GM12878 (cell line): ENCODE measurements at regions not wholly inside any gene's neighbourhood (a gene's known extent, or its start where the extent isn't known, plus 50 kb on each side); places are given as distances from the start of the nearest gene placed in this dataset.

Experiments used
- ATAC-seq: fragments of 200-7000 bp; cut with Tn5 transposase; 3 replicates; pipeline ENCODE4 v1.9.1; 2020; ENCODE audit warnings: mild to moderate bottlenecking, moderate library complexity
- BruUV-seq: library from RNA; stranded (reverse); fragments of 400-500 nt; replicated peaks from 2 replicates; lab custom pipeline; 2021; lab: Mats Ljungman, UMichigan
- CTCF ChIA-PET: fragments of 300-600 bp; sonication (Branson Sonifier 250); formaldehyde crosslinking; extraction: SDS; loops from one replicate; lab custom pipeline; 2021; ENCODE audit warnings: inconsistent platforms; lab: Yijun Ruan, JAX
- POLR2A ChIA-PET: fragments of 350-600 bp; formaldehyde crosslinking; extraction: SDS; loops from one replicate; lab custom pipeline; 2021; ENCODE audit warnings: inconsistent platforms; lab: Charles Lee
- RAD21 ChIA-PET: fragments of 300-600 bp; sonication (Branson Sonifier 250); formaldehyde crosslinking; loops from one replicate; lab custom pipeline; 2023; ENCODE audit warnings: antibody characterized with exemption; ENCODE audit not compliant: unreplicated experiment; lab: Charles Lee
- SMC1A ChIA-PET: fragments of 300-600 bp; sonication (Branson Sonifier 250); formaldehyde crosslinking; loops from one replicate; lab custom pipeline; 2023; ENCODE audit not compliant: unreplicated experiment, uncharacterized antibody; lab: Charles Lee
- DNase-seq: peaks from one replicate; pipeline ENCODE4 v3.0.0-alpha.2; 2011; ENCODE audit warnings: low read depth, low spot score
- FAIRE-seq: peaks from 3 replicates; lab custom pipeline; 2011; peaks lifted over from hg19 to GRCh38; lab: Jason Lieb, UNC
- H2AFZ ChIP-seq: 2 replicates; pipeline ENCODE4 v1.6.0; 2011; ENCODE audit warnings: low read depth, low read length, control low read depth; ENCODE audit not compliant: control insufficient read depth
- H3K27ac ChIP-seq: 2 replicates; pipeline ENCODE4 v1.5.1; 2011; ENCODE audit warnings: control low read depth; ENCODE audit not compliant: control insufficient read depth, insufficient read depth
- H3K27me3 ChIP-seq, 2 experiments: replicated peaks in 1 of 2; 2 replicates each; pipeline versions ENCODE4 v1.6.0 to v1.6.1; 2011; ENCODE audit warnings: low read length in 1 of 2; ENCODE audit not compliant: control insufficient read depth in 2 of 2, insufficient read depth in 2 of 2
- H3K36me3 ChIP-seq, 2 experiments: 2 replicates each; pipeline ENCODE4 v1.5.1; 2011; ENCODE audit warnings: low read length in 1 of 2; ENCODE audit not compliant: control insufficient read depth in 2 of 2, insufficient read depth in 2 of 2
- H3K4me1 ChIP-seq: 2 replicates; pipeline ENCODE4 v1.6.1; 2011; ENCODE audit warnings: mild to moderate bottlenecking, low read length, moderate library complexity, mixed read lengths; ENCODE audit not compliant: control insufficient read depth, insufficient read depth
- H3K4me2 ChIP-seq: 2 replicates; pipeline ENCODE4 v1.6.0; 2011; ENCODE audit warnings: control low read depth; ENCODE audit not compliant: control insufficient read depth, insufficient read depth
- H3K4me3 ChIP-seq: fragments of 200-600 bp; sonication (generic); 2 replicates; pipeline ENCODE4 v1.5.1; 2016
- H3K79me2 ChIP-seq: 2 replicates; pipeline ENCODE4 v1.6.0; 2011; ENCODE audit warnings: low read length; ENCODE audit not compliant: control insufficient read depth, insufficient read depth
- H3K9ac ChIP-seq: 2 replicates; pipeline ENCODE4 v1.8.0; 2011; ENCODE audit warnings: low read length, control low read depth, mixed read lengths; ENCODE audit not compliant: control insufficient read depth, insufficient read depth
- H3K9me3 ChIP-seq: replicated peaks from 3 replicates; pipeline ENCODE4 v1.5.1; 2011; ENCODE audit warnings: mild to moderate bottlenecking, low read length; ENCODE audit not compliant: control insufficient read depth, insufficient read depth
- H4K20me1 ChIP-seq: 2 replicates; pipeline ENCODE4 v1.6.0; 2011; ENCODE audit not compliant: control insufficient read depth, insufficient read depth
- ATF2 ChIP-seq: IDR thresholded peaks from 2 replicates; pipeline ENCODE4 v1.6.1; 2012; ENCODE audit warnings: low read length, inconsistent platforms
- CBFB ChIP-seq: IDR thresholded peaks from 2 replicates; pipeline ENCODE4 v1.6.1; 2016; ENCODE audit warnings: antibody characterized with exemption, low read depth
- CTCF ChIP-seq, 3 experiments: IDR thresholded peaks in 2 of 3; conservative IDR thresholded peaks in 1 of 3; 2 replicates each; pipeline ENCODE4 v1.5.1; 2011; ENCODE audit warnings: low read depth in 3 of 3, low read length in 3 of 3, mild to moderate bottlenecking in 3 of 3, control low read depth in 2 of 3, moderate library complexity in 2 of 3, inconsistent platforms in 1 of 3, mixed read lengths in 1 of 3; ENCODE audit not compliant: control insufficient read depth in 2 of 3, insufficient read depth in 1 of 3; ENCODE audit errors: extremely low read depth in 1 of 3
- ELK1 ChIP-seq: IDR thresholded peaks from 2 replicates; pipeline ENCODE4 v1.6.1; 2012; ENCODE audit warnings: low read depth, low read length, improper control_type of control experiment
- FOS ChIP-seq: IDR thresholded peaks from 3 replicates; pipeline ENCODE4 v1.6.1; 2011; ENCODE audit warnings: borderline replicate concordance; ENCODE audit not compliant: insufficient read length; ENCODE audit errors: extremely low read depth
- IRF4 ChIP-seq: IDR thresholded peaks from 2 replicates; pipeline ENCODE4 v1.6.1; 2011; ENCODE audit warnings: low read depth, low read length
- LARP7 ChIP-seq: fragments of 450-650 bp; IDR thresholded peaks from 2 replicates; pipeline ENCODE4 v1.6.1; 2017; ENCODE audit warnings: mild to moderate bottlenecking
- MYB ChIP-seq: fragments of 150-350 bp; IDR thresholded peaks from 2 replicates; pipeline ENCODE4 v1.6.1; 2014; ENCODE audit warnings: mild to moderate bottlenecking, low read depth, low read length, borderline replicate concordance
- NFXL1 ChIP-seq: fragments of 450-650 bp; IDR thresholded peaks from 2 replicates; pipeline ENCODE4 v1.6.1; 2017; ENCODE audit warnings: antibody characterized with exemption, mild to moderate bottlenecking, borderline replicate concordance
- NR2F1 ChIP-seq: fragments of 450-650 bp; conservative IDR thresholded peaks from 2 replicates; pipeline ENCODE4 v1.6.1; 2017; ENCODE audit warnings: mild to moderate bottlenecking
- RBBP5 ChIP-seq: fragments of 200-600 bp; sonication (generic); conservative IDR thresholded peaks from 2 replicates; pipeline ENCODE4 v1.6.1; 2016
- SPI1 ChIP-seq: IDR thresholded peaks from 2 replicates; pipeline ENCODE4 v1.6.1; 2011; ENCODE audit warnings: low read depth, mild to moderate bottlenecking, low read length, moderate library complexity, borderline replicate concordance; ENCODE audit not compliant: insufficient read depth
- ZNF384 ChIP-seq: IDR thresholded peaks from 2 replicates; pipeline ENCODE4 v1.6.1; 2012; ENCODE audit warnings: low read depth, mild to moderate bottlenecking, low read length, improper control_type of control experiment, borderline replicate concordance
- WGBS: methylation state at CpG from one replicate; pipeline ENCODE4 v1.1.6; 2016; ENCODE audit warnings: low lambda C conversion rate; ENCODE audit not compliant: insufficient replicate concordance, insufficient coverage; ENCODE audit errors: missing lambda C conversion rate; 5-methylcytosine and 5-hydroxymethylcytosine counted together
- in situ Hi-C: fragments of 300-500 bp; cut with MboI; formaldehyde crosslinking; loops from 9 replicates; pipeline ENCODE4 v1.14.3; 2018; ENCODE audit warnings: mixed read lengths
- intact Hi-C: fragments of 100-400 bp; cut with micrococcal nuclease; formaldehyde crosslinking; loops from one replicate; pipeline ENCODE4 v1.14.2; 2022; ENCODE audit not compliant: unreplicated experiment
- TF ChIP-seq, protein P1 (sequence below): fragments of 450-650 bp; IDR thresholded peaks from 2 replicates; pipeline ENCODE4 v1.6.1; 2017; ENCODE audit warnings: mild to moderate bottlenecking, moderate library complexity
- TF ChIP-seq, protein P2 (sequence below): fragments of 450-650 bp; IDR thresholded peaks from 2 replicates; pipeline ENCODE4 v1.6.1; 2017; ENCODE audit warnings: mild to moderate bottlenecking

GRCh38 chr6:71031912-71032311 lies 75.1 kb upstream of the B3GAT2 start:
- intact Hi-C loops = no loop called here
- Histone ChIP-seq H2AFZ (no peak overlapping the region), H3K9me3 (no peaks in the 10 kb centered on the region), H3K9ac (no peak overlapping the region), H3K4me2 (no peak overlapping the region), H3K27ac (no peak overlapping the region), H3K27me3 (no peaks in the 10 kb centered on the region; a peak in 2 of 4 replicates), H4K20me1 (no peaks in the 10 kb centered on the region), H3K79me2 (no peaks in the 10 kb centered on the region), H3K4me1 (no peaks in the 10 kb centered on the region), H3K4me3 (no peak overlapping the region), H3K36me3 (no peaks in the 10 kb centered on the region)
- FAIRE-seq (no peak), ATAC-seq (no peak), DNase-seq (no peak)
- RAD21 ChIA-PET = no interaction called here
- SMC1A ChIA-PET = interaction anchor here (1.3 kb wide), 1 partner anchor 18 kb away, joined by 3 read pairs; no protein-coding TSS in a partner anchor
- in situ Hi-C loops = no loop called here
- CTCF ChIA-PET = no interaction called here
- BruUV-seq = no TSS peak
- WGBS = 34% methylated on average over 4 of the region's 4 CpGs
- POLR2A ChIA-PET = no interaction called here
- TF ChIP-seq IRF4 (no peak), MYB (no peak), ATF2 (no peak), NR2F1 (no peak), LARP7 (no peak), RBBP5 (no peak), CBFB (no peak), CTCF (IDR thresholded peaks at IDR 0.05 in 2 of 3, conservative IDR thresholded peaks at IDR 0.05 in 1 of 3; ENCODE audit: control insufficient read depth in 2 of 3, extremely low read depth in 1 of 3, insufficient read depth in 1 of 3, low read depth in 3 of 3, low read length in 3 of 3) (no peak), NFXL1 (no peak), ELK1 (no peak), ZNF384 (no peak), SPI1 (no peak), FOS (no peak)
- TF ChIP-seq, protein P1, sequence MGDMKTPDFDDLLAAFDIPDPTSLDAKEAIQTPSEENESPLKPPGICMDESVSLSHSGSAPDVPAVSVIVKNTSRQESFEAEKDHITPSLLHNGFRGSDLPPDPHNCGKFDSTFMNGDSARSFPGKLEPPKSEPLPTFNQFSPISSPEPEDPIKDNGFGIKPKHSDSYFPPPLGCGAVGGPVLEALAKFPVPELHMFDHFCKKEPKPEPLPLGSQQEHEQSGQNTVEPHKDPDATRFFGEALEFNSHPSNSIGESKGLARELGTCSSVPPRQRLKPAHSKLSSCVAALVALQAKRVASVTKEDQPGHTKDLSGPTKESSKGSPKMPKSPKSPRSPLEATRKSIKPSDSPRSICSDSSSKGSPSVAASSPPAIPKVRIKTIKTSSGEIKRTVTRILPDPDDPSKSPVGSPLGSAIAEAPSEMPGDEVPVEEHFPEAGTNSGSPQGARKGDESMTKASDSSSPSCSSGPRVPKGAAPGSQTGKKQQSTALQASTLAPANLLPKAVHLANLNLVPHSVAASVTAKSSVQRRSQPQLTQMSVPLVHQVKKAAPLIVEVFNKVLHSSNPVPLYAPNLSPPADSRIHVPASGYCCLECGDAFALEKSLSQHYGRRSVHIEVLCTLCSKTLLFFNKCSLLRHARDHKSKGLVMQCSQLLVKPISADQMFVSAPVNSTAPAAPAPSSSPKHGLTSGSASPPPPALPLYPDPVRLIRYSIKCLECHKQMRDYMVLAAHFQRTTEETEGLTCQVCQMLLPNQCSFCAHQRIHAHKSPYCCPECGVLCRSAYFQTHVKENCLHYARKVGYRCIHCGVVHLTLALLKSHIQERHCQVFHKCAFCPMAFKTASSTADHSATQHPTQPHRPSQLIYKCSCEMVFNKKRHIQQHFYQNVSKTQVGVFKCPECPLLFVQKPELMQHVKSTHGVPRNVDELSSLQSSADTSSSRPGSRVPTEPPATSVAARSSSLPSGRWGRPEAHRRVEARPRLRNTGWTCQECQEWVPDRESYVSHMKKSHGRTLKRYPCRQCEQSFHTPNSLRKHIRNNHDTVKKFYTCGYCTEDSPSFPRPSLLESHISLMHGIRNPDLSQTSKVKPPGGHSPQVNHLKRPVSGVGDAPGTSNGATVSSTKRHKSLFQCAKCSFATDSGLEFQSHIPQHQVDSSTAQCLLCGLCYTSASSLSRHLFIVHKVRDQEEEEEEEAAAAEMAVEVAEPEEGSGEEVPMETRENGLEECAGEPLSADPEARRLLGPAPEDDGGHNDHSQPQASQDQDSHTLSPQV = no peak
- TF ChIP-seq, protein P2, sequence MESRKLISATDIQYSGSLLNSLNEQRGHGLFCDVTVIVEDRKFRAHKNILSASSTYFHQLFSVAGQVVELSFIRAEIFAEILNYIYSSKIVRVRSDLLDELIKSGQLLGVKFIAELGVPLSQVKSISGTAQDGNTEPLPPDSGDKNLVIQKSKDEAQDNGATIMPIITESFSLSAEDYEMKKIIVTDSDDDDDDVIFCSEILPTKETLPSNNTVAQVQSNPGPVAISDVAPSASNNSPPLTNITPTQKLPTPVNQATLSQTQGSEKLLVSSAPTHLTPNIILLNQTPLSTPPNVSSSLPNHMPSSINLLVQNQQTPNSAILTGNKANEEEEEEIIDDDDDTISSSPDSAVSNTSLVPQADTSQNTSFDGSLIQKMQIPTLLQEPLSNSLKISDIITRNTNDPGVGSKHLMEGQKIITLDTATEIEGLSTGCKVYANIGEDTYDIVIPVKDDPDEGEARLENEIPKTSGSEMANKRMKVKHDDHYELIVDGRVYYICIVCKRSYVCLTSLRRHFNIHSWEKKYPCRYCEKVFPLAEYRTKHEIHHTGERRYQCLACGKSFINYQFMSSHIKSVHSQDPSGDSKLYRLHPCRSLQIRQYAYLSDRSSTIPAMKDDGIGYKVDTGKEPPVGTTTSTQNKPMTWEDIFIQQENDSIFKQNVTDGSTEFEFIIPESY = no peak
